GM18951 (cell line): ENCODE measurements at regions not wholly inside any gene's neighbourhood (a gene's known extent, or its start where the extent isn't known, plus 50 kb on each side); places are given as distances from the start of the nearest gene placed in this dataset.

Experiments
- POLR2A ChIP-seq: IDR thresholded peaks from 4 replicates; pipeline ENCODE4 v1.6.1; 2011; ENCODE audit warnings: mild to moderate bottlenecking; ENCODE audit not compliant: insufficient read length, insufficient read depth; ENCODE audit errors: extremely low read depth
- in situ Hi-C: fragments of 300-500 bp; cut with MboI; formaldehyde crosslinking; loops from one replicate; pipeline ENCODE4 v1.12.0; 2022; ENCODE audit warnings: low sequenced_read_pairs, mixed read lengths, inconsistent platforms; ENCODE audit not compliant: unreplicated experiment

- in situ Hi-C loops: no loop called here
- no peak for TF ChIP-seq POLR2A
Measured at GRCh38 chr9:129524582-129525270, 96.2 kb downstream of the C9orf50 start.

- in situ Hi-C loops: no loop called here
- no peak for TF ChIP-seq POLR2A
Measured at GRCh38 chr9:129523943-129524581, 96.8 kb downstream of the C9orf50 start.

DNA sequence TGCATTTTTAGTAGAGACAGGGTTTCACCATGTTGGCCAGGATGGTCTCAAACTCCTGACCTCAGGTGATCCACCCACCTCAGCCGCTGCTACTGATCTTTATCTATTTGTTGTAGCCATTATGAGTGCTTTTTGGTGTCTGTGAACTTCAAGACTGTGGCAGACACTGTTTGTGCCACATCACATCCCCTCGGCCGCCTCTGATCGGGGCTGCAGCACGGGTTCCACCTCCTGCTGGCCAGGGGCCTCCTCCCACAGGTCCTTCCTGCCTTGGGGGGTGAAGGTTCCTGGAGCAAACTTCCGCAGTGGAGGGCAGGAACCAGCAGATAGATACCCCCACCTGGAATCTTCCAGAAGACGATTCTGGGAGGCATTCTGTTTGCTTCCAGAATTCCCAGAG is 98.5 kb downstream of the C9orf50 start:
- in situ Hi-C loops: no loop called here
- no peak for TF ChIP-seq POLR2A

- TF ChIP-seq POLR2A: no peak
- in situ Hi-C loops: no loop called here
Measured at GRCh38 chr9:129520082-129520481, 100.8 kb downstream of the C9orf50 start.

GRCh38 chr9:129518074-129518473 is 102.8 kb downstream of the C9orf50 start:
- in situ Hi-C loops: no loop called here
- TF ChIP-seq POLR2A: no peak

GRCh38 chr9:129517006-129517405 is 103.9 kb downstream of the C9orf50 start:
- no peak for TF ChIP-seq POLR2A
- in situ Hi-C loops: no loop called here

GRCh38 chr9:129514891-129515290 is 106.0 kb downstream of the C9orf50 start:
- no peak for TF ChIP-seq POLR2A
- in situ Hi-C loops: no loop called here

DNA sequence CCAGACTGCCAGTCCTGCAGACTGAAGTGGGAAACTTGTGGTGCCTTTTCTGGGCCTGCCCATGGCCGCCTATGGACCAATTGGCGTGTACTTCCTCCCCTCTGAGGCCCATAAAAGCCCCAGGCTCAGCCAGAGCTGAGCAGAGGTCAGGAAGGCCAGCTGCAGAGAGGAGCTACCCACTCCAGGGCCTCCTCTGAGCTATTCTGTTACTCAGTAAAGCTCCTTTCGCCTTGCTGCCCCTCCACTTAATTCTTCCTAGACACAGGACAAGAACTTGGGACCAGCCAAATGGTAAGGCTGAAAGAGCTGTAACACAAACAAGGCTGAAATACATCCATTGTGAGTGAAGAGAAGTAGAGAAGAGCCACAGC is 106.4 kb downstream of the C9orf50 start:
- in situ Hi-C loops: no loop called here
- no peak for TF ChIP-seq POLR2A

DNA sequence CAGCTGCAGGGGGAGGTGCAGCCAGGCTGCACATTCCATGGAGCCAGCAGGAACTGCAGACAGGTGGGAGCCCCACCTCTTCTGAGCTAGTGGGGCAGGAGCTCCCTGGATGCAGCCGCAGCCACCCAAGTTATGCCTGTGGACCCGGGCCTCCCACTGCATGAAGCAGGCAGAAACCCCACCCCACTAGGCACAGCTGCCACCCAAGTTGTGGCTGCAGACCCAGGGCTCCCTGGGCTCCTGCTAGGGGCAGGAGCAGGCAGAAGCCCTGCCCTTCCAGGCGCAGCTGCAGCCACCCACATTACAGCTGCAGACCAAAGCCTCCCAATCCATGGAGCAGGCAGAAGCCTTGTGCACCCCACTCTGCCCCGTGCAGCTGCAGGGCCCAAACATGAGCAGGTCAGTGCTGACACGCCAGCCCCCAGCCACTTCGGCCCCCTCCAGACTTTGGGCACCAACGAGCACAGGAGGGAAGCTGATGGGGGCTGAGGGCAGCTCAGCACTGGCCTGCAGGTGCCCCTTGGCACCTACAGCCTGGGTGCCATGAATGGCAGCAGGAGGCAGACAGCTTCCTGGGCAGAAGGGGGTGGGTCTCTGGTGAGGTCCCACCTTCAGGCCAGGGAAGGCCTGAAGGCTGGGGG is 106.9 kb downstream of the C9orf50 start:
- in situ Hi-C loops: no loop called here
- no peak for TF ChIP-seq POLR2A

- in situ Hi-C loops: no loop called here
- TF ChIP-seq POLR2A: no peak
Measured at GRCh38 chr9:129513282-129513681, 107.6 kb downstream of the C9orf50 start.

DNA sequence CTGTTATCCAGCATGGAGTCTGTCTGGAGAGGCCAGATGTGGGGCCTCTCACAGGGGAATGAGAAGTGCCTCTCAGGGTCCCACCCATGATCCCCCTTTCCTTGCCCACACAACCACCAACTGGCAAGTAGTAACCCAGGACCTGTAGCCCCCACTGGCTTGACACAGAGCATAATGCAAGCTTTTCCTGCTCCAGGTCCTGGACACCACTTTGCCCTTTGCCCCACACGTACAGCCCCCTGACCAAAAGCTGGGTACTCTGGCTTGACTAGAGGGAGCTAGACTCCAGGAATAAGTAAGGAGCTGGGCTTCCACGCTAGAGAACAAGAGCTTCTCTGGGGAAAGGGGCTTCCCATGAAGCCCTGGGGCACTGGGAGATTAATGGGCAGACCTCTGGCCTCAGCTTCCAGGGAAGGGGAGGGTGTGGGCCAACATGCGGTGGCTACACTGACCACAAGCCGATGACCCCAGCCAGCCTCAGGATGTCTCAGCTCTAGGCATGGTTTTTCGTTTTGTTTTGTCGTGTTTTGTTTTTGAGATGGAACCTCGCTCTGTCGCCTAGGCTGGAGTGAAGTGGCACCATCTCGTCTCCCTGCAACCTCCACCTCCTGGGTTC is 109.5 kb downstream of the C9orf50 start:
- TF ChIP-seq POLR2A: no peak

DNA sequence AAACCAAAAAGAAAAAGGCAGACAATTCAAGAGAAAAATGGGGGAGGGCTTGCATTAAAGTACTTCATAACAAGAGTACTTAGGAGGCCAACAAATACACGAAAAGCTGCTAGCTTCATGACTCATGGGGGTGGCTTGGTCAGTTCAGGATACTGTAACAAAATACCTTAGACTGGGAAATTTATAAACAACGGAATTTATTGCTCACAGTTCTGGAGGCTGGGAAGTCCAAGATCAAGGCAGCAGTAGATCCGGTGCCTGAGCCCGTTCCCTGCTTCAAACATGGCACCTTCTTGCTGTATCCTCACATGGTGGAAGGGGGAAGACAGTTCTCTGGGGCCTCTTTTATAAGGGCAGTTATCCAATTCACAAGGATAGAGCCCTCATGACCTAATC is 111.4 kb downstream of the C9orf50 start:
- in situ Hi-C loops: no loop called here
- TF ChIP-seq POLR2A: no peak

More for the DNA sequence above, 109.5 kb downstream of the C9orf50 start:
- in situ Hi-C loops: no loop called here

GRCh38 chr9:129507805-129508204 is 113.1 kb downstream of the C9orf50 start:
- in situ Hi-C loops: no loop called here
- TF ChIP-seq POLR2A: no peak
